ENCODE measurements at regions not wholly inside any gene's neighbourhood (a gene's known extent, or its start where the extent isn't known, plus 50 kb on each side); places are given as distances from the start of the nearest gene placed in this dataset.

GRCh38 chr5:3351581-3352442 is 243.8 kb upstream of the IRX1 start:
- DNase-seq (ENCODE audit: extremely low spot score, unreplicated experiment), result peak; percentile 36
- H3K36me3 Mint-ChIP-seq, result no peaks in the 10 kb centered on the region
- no peaks in the 10 kb centered on the region for H3K9me3 Mint-ChIP-seq
- no peak overlapping the region for H3K27ac Mint-ChIP-seq
- peaks cover 15% of the 10 kb centered on the region for H3K27me3 Mint-ChIP-seq
- no peaks in the 10 kb centered on the region for H3K4me1 Mint-ChIP-seq (ENCODE audit: unreplicated experiment)
- no peak for TF ChIP-seq CTCF (conservative IDR thresholded peaks at IDR 0.05)
- H3K4me3 Mint-ChIP-seq, result no peak overlapping the region

- H3K27me3 Mint-ChIP-seq, result peaks cover 16% of the 10 kb centered on the region
- no peak overlapping the region for H3K27ac Mint-ChIP-seq
- no peaks in the 10 kb centered on the region for H3K4me1 Mint-ChIP-seq (ENCODE audit: unreplicated experiment)
- no peaks in the 10 kb centered on the region for H3K9me3 Mint-ChIP-seq
- no peak overlapping the region for H3K4me3 Mint-ChIP-seq
- H3K36me3 Mint-ChIP-seq, result no peaks in the 10 kb centered on the region
- DNase-seq (ENCODE audit: extremely low spot score, unreplicated experiment), result peak; percentile 29
- TF ChIP-seq CTCF (conservative IDR thresholded peaks at IDR 0.05), result no peak
These were observed 244.9 kb upstream of the IRX1 start for GRCh38 chr5:3350781-3351180.

GRCh38 chr5:3349704-3350565 is 245.7 kb upstream of the IRX1 start:
- Mint-ChIP-seq H3K27ac (no peak overlapping the region), H3K9me3 (no peaks in the 10 kb centered on the region), H3K36me3 (no peaks in the 10 kb centered on the region), H3K4me3 (no peak overlapping the region), H3K27me3 (peaks cover 25% of the 10 kb centered on the region), H3K4me1 (ENCODE audit: unreplicated experiment) (no peaks in the 10 kb centered on the region)
- peak; percentile 22 for DNase-seq (ENCODE audit: extremely low spot score, unreplicated experiment)
- no peak for TF ChIP-seq CTCF (conservative IDR thresholded peaks at IDR 0.05)

GRCh38 chr5:3348576-3349535 is 246.8 kb upstream of the IRX1 start:
- Mint-ChIP-seq H3K9me3 (no peaks in the 10 kb centered on the region), H3K4me1 (ENCODE audit: unreplicated experiment) (no peaks in the 10 kb centered on the region), H3K4me3 (no peak overlapping the region), H3K27ac (no peak overlapping the region), H3K27me3 (peaks cover 24% of the 10 kb centered on the region), H3K36me3 (no peaks in the 10 kb centered on the region)
- no peak for TF ChIP-seq CTCF (conservative IDR thresholded peaks at IDR 0.05)
- peak; percentile 42 for DNase-seq (ENCODE audit: extremely low spot score, unreplicated experiment)

GRCh38 chr5:3347741-3348140 is 247.9 kb upstream of the IRX1 start:
- peak; percentile 36 for DNase-seq (ENCODE audit: extremely low spot score, unreplicated experiment)
- H3K27me3 Mint-ChIP-seq, result peaks cover 26% of the 10 kb centered on the region

More at GRCh38 chr5:3347741-3348140, 247.9 kb upstream of the IRX1 start:
- H3K27ac Mint-ChIP-seq, result no peak overlapping the region
- no peaks in the 10 kb centered on the region for H3K4me1 Mint-ChIP-seq (ENCODE audit: unreplicated experiment)
- no peaks in the 10 kb centered on the region for H3K36me3 Mint-ChIP-seq
- H3K4me3 Mint-ChIP-seq, result no peak overlapping the region
- no peak for TF ChIP-seq CTCF (conservative IDR thresholded peaks at IDR 0.05)
- H3K9me3 Mint-ChIP-seq, result no peaks in the 10 kb centered on the region

Measured in type B pancreatic cell (in vitro differentiated cells).